ENCODE measurements at regions not wholly inside any gene's neighbourhood (a gene's known extent, or its start where the extent isn't known, plus 50 kb on each side); places are given as distances from the start of the nearest gene placed in this dataset.

GRCh38 chr5:17772232-17772631, 138.0 kb downstream of the TAF11L14 start:
- H3K27ac Mint-ChIP-seq, result no peak overlapping the region
- POLR2A ChIA-PET, result no interaction called here
- H3K27ac ChIP-seq (ENCODE audit: low read length), result no peak overlapping the region

GRCh38 chr5:17785774-17786173, 151.5 kb downstream of the TAF11L14 start:
- no peak overlapping the region for H3K27ac ChIP-seq (ENCODE audit: low read length)
- ATAC-seq (replicated peaks in 1 of 4) (no peak), DNase-seq (no peak)
- CTCF ChIA-PET, result interaction anchor here (0.6 to 1.0 kb wide), 2 partner anchors 10 to 60 kb away, joined by 3 read pairs; no protein-coding TSS in a partner anchor
- no peaks in the 10 kb centered on the region for H3K4me1 Mint-ChIP-seq
- no peak overlapping the region for H3K4me3 Mint-ChIP-seq
- peaks cover 8 to 19% (median 8%) of the 10 kb centered on the region in 3 donors for H3K9me3 Mint-ChIP-seq
- POLR2A ChIA-PET, result no interaction called here
- no CpG with 5 or more reads among the region's 1 CpG for WGBS (ENCODE audit: insufficient coverage)
- H3K27me3 ChIP-seq (replicated peaks in 1 of 2; ENCODE audit: control insufficient read depth in 2 of 2, extremely low read depth in 1 of 2, insufficient read depth in 2 of 2, low read length in 1 of 2), result no peaks in the 10 kb centered on the region
- H3K4me1 ChIP-seq (ENCODE audit: control insufficient read depth in 1 of 2, extremely low read depth in 1 of 2, insufficient read depth in 2 of 2, low read length in 2 of 2), result no peaks in the 10 kb centered on the region
- H3K4me3 ChIP-seq (ENCODE audit: control insufficient read depth in 1 of 2, extremely low read depth in 1 of 2, low read length in 1 of 2), result no peak overlapping the region
- H3K27ac Mint-ChIP-seq, result no peak overlapping the region
- H3K9me3 ChIP-seq, result no peaks in the 10 kb centered on the region
- no peaks in the 10 kb centered on the region for H3K36me3 ChIP-seq (ENCODE audit: control insufficient read depth in 2 of 2, extremely low read depth in 1 of 2, insufficient read depth in 1 of 2, low read length in 1 of 2)
- no peaks in the 10 kb centered on the region for H3K27me3 Mint-ChIP-seq
- H3K36me3 Mint-ChIP-seq, result no peaks in the 10 kb centered on the region

More at GRCh38 chr5:17772232-17772631, 138.0 kb downstream of the TAF11L14 start:
- WGBS (ENCODE audit: insufficient coverage), result 88% methylated on average over 6 of the region's 6 CpGs
- Mint-ChIP-seq H3K27me3 (no peaks in the 10 kb centered on the region), H3K4me1 (no peaks in the 10 kb centered on the region), H3K9me3 (peaks cover 3 to 9% (median 5%) of the 10 kb centered on the region in 3 donors), H3K4me3 (no peak overlapping the region), H3K36me3 (no peaks in the 10 kb centered on the region)
- Histone ChIP-seq H3K9me3 (no peaks in the 10 kb centered on the region), H3K27me3 (replicated peaks in 1 of 2; ENCODE audit: control insufficient read depth in 2 of 2, extremely low read depth in 1 of 2, insufficient read depth in 2 of 2, low read length in 1 of 2) (no peaks in the 10 kb centered on the region), H3K4me3 (ENCODE audit: control insufficient read depth in 1 of 2, extremely low read depth in 1 of 2, low read length in 1 of 2) (no peak overlapping the region), H3K36me3 (ENCODE audit: control insufficient read depth in 2 of 2, extremely low read depth in 1 of 2, insufficient read depth in 1 of 2, low read length in 1 of 2) (no peaks in the 10 kb centered on the region), H3K4me1 (ENCODE audit: control insufficient read depth in 1 of 2, extremely low read depth in 1 of 2, insufficient read depth in 2 of 2, low read length in 2 of 2) (no peaks in the 10 kb centered on the region)
- no peak for ATAC-seq (replicated peaks in 1 of 4)
- DNase-seq, result no peak
- CTCF ChIA-PET, result no interaction called here

DNA sequence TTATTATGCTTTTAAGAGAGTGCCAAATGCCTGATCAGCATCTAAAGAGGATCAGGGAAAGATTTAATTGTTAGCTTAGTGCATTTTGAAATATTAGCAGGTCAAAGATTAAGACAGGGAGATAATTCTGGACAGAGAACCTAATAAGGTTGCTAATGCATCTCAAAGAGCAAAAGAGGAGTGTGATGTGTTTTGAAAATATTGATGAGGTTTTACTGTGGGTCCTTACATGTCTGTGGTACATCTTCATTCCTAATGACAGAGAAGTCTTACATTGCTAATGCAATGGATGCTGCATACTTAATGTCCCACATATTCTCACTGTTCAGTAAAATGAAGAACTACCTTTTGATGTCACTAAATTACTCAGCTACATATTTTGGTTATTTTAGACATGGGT, 154.1 kb downstream of the TAF11L14 start:
- DNase-seq, result no peak
- H3K27ac Mint-ChIP-seq, result no peak overlapping the region
- H3K4me3 ChIP-seq (ENCODE audit: control insufficient read depth in 1 of 2, extremely low read depth in 1 of 2, low read length in 1 of 2), result no peak overlapping the region
- ChIA-PET CTCF (no interaction called here), POLR2A (no interaction called here)
- no peaks in the 10 kb centered on the region for H3K36me3 Mint-ChIP-seq
- no peaks in the 10 kb centered on the region for H3K9me3 ChIP-seq
- no peaks in the 10 kb centered on the region for H3K27me3 Mint-ChIP-seq
- peaks cover 8 to 19% (median 8%) of the 10 kb centered on the region in 3 donors for H3K9me3 Mint-ChIP-seq
- no peaks in the 10 kb centered on the region for H3K4me1 Mint-ChIP-seq
- H3K27ac ChIP-seq (ENCODE audit: low read length), result no peak overlapping the region
- H3K4me3 Mint-ChIP-seq, result no peak overlapping the region
- ATAC-seq (replicated peaks in 1 of 4), result no peak
- no peaks in the 10 kb centered on the region for H3K36me3 ChIP-seq (ENCODE audit: control insufficient read depth in 2 of 2, extremely low read depth in 1 of 2, insufficient read depth in 1 of 2, low read length in 1 of 2)
- no peaks in the 10 kb centered on the region for H3K4me1 ChIP-seq (ENCODE audit: control insufficient read depth in 1 of 2, extremely low read depth in 1 of 2, insufficient read depth in 2 of 2, low read length in 2 of 2)
- H3K27me3 ChIP-seq (replicated peaks in 1 of 2; ENCODE audit: control insufficient read depth in 2 of 2, extremely low read depth in 1 of 2, insufficient read depth in 2 of 2, low read length in 1 of 2), result no peaks in the 10 kb centered on the region

DNA sequence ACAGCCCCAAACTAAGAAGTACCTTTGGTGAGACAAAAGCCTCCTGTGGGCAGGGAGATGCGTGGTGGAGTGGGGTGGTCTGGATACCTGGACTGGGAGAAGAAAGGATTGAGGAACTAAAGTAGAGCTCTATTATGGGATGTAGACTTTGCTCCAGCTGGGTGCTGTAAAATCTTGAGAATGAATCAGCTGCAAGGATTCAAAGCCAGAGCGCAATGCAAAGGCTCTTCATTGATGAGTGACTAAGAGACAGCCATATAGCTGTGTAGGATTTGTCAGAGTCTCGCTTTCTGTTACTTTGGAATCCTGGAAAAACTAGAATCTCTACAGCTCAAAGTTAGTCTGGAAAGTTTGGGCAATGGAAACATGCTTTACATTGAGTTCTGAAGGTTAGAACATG, 159.9 kb downstream of the TAF11L14 start:
- ChIA-PET CTCF (no interaction called here), POLR2A (no interaction called here)
- no peak for ATAC-seq (replicated peaks in 1 of 4)
- whole genome bisulfite sequencing (ENCODE audit: insufficient coverage), result 59% methylated on average over 2 of the region's 3 CpGs
- Mint-ChIP-seq H3K36me3 (no peaks in the 10 kb centered on the region), H3K4me1 (no peaks in the 10 kb centered on the region), H3K9me3 (peaks cover 11 to 18% (median 15%) of the 10 kb centered on the region in 3 donors), H3K27me3 (no peaks in the 10 kb centered on the region), H3K27ac (no peak overlapping the region), H3K4me3 (no peak overlapping the region)
- Histone ChIP-seq H3K4me1 (ENCODE audit: control insufficient read depth in 1 of 2, extremely low read depth in 1 of 2, insufficient read depth in 2 of 2, low read length in 2 of 2) (no peaks in the 10 kb centered on the region), H3K4me3 (ENCODE audit: control insufficient read depth in 1 of 2, extremely low read depth in 1 of 2, low read length in 1 of 2) (no peak overlapping the region), H3K9me3 (no peaks in the 10 kb centered on the region), H3K27ac (ENCODE audit: low read length) (no peak overlapping the region), H3K27me3 (replicated peaks in 1 of 2; ENCODE audit: control insufficient read depth in 2 of 2, extremely low read depth in 1 of 2, insufficient read depth in 2 of 2, low read length in 1 of 2) (no peaks in the 10 kb centered on the region), H3K36me3 (ENCODE audit: control insufficient read depth in 2 of 2, extremely low read depth in 1 of 2, insufficient read depth in 1 of 2, low read length in 1 of 2) (no peaks in the 10 kb centered on the region)
- no peak for DNase-seq

DNA sequence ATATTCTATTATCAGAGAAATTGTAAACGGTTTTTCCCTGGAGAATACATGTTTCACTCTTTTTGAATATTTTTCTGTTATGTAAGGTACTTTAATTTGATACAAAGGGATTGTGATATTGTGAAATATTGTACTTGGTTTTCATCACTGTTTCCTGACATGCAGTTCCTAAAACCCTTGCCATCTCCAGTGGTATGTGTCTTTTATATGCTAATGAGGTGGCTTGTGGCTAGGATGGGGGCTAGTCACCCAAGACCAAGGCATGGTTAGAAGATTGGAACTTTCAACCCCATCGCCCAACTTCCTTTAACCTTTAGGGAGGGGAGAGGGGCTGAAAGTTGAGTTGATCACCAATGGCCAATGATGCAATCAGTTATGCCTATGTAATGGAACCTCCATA, 160.6 kb downstream of the TAF11L14 start:
- Mint-ChIP-seq H3K9me3 (peaks cover 11 to 18% (median 15%) of the 10 kb centered on the region in 3 donors), H3K27ac (no peak overlapping the region), H3K36me3 (no peaks in the 10 kb centered on the region), H3K4me1 (no peaks in the 10 kb centered on the region), H3K27me3 (no peaks in the 10 kb centered on the region), H3K4me3 (no peak overlapping the region)
- Histone ChIP-seq H3K9me3 (no peaks in the 10 kb centered on the region), H3K4me3 (ENCODE audit: control insufficient read depth in 1 of 2, extremely low read depth in 1 of 2, low read length in 1 of 2) (no peak overlapping the region), H3K4me1 (ENCODE audit: control insufficient read depth in 1 of 2, extremely low read depth in 1 of 2, insufficient read depth in 2 of 2, low read length in 2 of 2) (no peaks in the 10 kb centered on the region), H3K27me3 (replicated peaks in 1 of 2; ENCODE audit: control insufficient read depth in 2 of 2, extremely low read depth in 1 of 2, insufficient read depth in 2 of 2, low read length in 1 of 2) (no peaks in the 10 kb centered on the region), H3K27ac (ENCODE audit: low read length) (no peak overlapping the region), H3K36me3 (ENCODE audit: control insufficient read depth in 2 of 2, extremely low read depth in 1 of 2, insufficient read depth in 1 of 2, low read length in 1 of 2) (no peaks in the 10 kb centered on the region)
- WGBS (ENCODE audit: insufficient coverage), result no CpG with 5 or more reads among the region's 2 CpGs
- POLR2A ChIA-PET, result interaction anchor here in 1 of 2 donors (0.6 kb wide), 1 partner anchor 968 kb away, joined by 3 read pairs; no protein-coding TSS in a partner anchor
- CTCF ChIA-PET, result no interaction called here
- DNase-seq, result no peak
- ATAC-seq (replicated peaks in 1 of 4), result no peak

GRCh38 chr5:17796142-17796541, 161.9 kb downstream of the TAF11L14 start:
- H3K4me1 Mint-ChIP-seq, result no peaks in the 10 kb centered on the region
- Histone ChIP-seq H3K27me3 (replicated peaks in 1 of 2; ENCODE audit: control insufficient read depth in 2 of 2, extremely low read depth in 1 of 2, insufficient read depth in 2 of 2, low read length in 1 of 2) (no peaks in the 10 kb centered on the region), H3K27ac (ENCODE audit: low read length) (no peak overlapping the region), H3K4me3 (ENCODE audit: control insufficient read depth in 1 of 2, extremely low read depth in 1 of 2, low read length in 1 of 2) (no peak overlapping the region), H3K4me1 (ENCODE audit: control insufficient read depth in 1 of 2, extremely low read depth in 1 of 2, insufficient read depth in 2 of 2, low read length in 2 of 2) (no peaks in the 10 kb centered on the region), H3K36me3 (ENCODE audit: control insufficient read depth in 2 of 2, extremely low read depth in 1 of 2, insufficient read depth in 1 of 2, low read length in 1 of 2) (no peaks in the 10 kb centered on the region), H3K9me3 (no peaks in the 10 kb centered on the region)
- ChIA-PET POLR2A (no interaction called here), CTCF (no interaction called here)
- no peak overlapping the region for H3K4me3 Mint-ChIP-seq
- H3K27me3 Mint-ChIP-seq, result no peaks in the 10 kb centered on the region
- peaks cover 10 to 15% (median 10%) of the 10 kb centered on the region in 3 donors for H3K9me3 Mint-ChIP-seq
- DNase-seq (no peak), ATAC-seq (replicated peaks in 1 of 4) (no peak)
- WGBS (ENCODE audit: insufficient coverage), result 92% methylated on average over 2 of the region's 5 CpGs
- no peaks in the 10 kb centered on the region for H3K36me3 Mint-ChIP-seq
- H3K27ac Mint-ChIP-seq, result no peak overlapping the region

- DNase-seq (no peak), ATAC-seq (replicated peaks in 1 of 4) (no peak)
- no peak overlapping the region for H3K27ac ChIP-seq (ENCODE audit: low read length)
- no peaks in the 10 kb centered on the region for H3K4me1 ChIP-seq (ENCODE audit: control insufficient read depth in 1 of 2, extremely low read depth in 1 of 2, insufficient read depth in 2 of 2, low read length in 2 of 2)
- H3K27ac Mint-ChIP-seq, result no peak overlapping the region
- H3K27me3 ChIP-seq (replicated peaks in 1 of 2; ENCODE audit: control insufficient read depth in 2 of 2, extremely low read depth in 1 of 2, insufficient read depth in 2 of 2, low read length in 1 of 2), result no peaks in the 10 kb centered on the region
- peaks cover 10 to 15% (median 10%) of the 10 kb centered on the region in 3 donors for H3K9me3 Mint-ChIP-seq
- CTCF ChIA-PET, result no interaction called here
- POLR2A ChIA-PET, result no interaction called here
- H3K4me1 Mint-ChIP-seq, result no peaks in the 10 kb centered on the region
- 88% methylated on average over 1 of the region's 5 CpGs for WGBS (ENCODE audit: insufficient coverage)
- no peaks in the 10 kb centered on the region for H3K36me3 Mint-ChIP-seq
- H3K9me3 ChIP-seq, result no peaks in the 10 kb centered on the region
- H3K36me3 ChIP-seq (ENCODE audit: control insufficient read depth in 2 of 2, extremely low read depth in 1 of 2, insufficient read depth in 1 of 2, low read length in 1 of 2), result no peaks in the 10 kb centered on the region
- no peaks in the 10 kb centered on the region for H3K27me3 Mint-ChIP-seq
- H3K4me3 Mint-ChIP-seq, result no peak overlapping the region
- no peak overlapping the region for H3K4me3 ChIP-seq (ENCODE audit: control insufficient read depth in 1 of 2, extremely low read depth in 1 of 2, low read length in 1 of 2)
Observed at GRCh38 chr5:17796757-17797396, 162.6 kb downstream of the TAF11L14 start.

Measured in T-cell (primary cell).